CD4-positive, alpha-beta T cell treated with Interleukin-4 for 1 hour (primary cell): ENCODE measurements at regions not wholly inside any gene's neighbourhood (a gene's known extent, or its start where the extent isn't known, plus 50 kb on each side); places are given as distances from the start of the nearest gene placed in this dataset.
"Not testable (repeated sequence)": the region's sequence is repeated elsewhere in the genome, so short reads cannot be mapped to it uniquely, and the experiment has no call there.

Experiments used
- DNase-seq, 2 donors: peaks; one replicate each; pipeline ENCODE4 v3.0.0-alpha.2; 2020 to 2022

GRCh38 chr5:163569284-163569683 is 63.9 kb downstream of the MAT2B start:
- no peak for DNase-seq

GRCh38 chr5:163571744-163572143 is 66.3 kb downstream of the MAT2B start:
- no peak for DNase-seq

GRCh38 chr5:163574472-163575440 is 69.3 kb downstream of the MAT2B start:
- DNase-seq = no peak

GRCh38 chr5:163578652-163579051 is 73.2 kb downstream of the MAT2B start:
- no peak for DNase-seq

- no peak for DNase-seq
Observed at GRCh38 chr5:163579729-163580128, 74.3 kb downstream of the MAT2B start.

GRCh38 chr5:163580516-163580915 is 75.1 kb downstream of the MAT2B start:
- no peak for DNase-seq

GRCh38 chr5:163583491-163584153 is 78.2 kb downstream of the MAT2B start:
- not testable (repeated sequence) for DNase-seq

GRCh38 chr5:163585206-163585605 is 79.8 kb downstream of the MAT2B start:
- DNase-seq = no peak

- DNase-seq = no peak
Observed at GRCh38 chr5:163586531-163586956, 81.1 kb downstream of the MAT2B start.

- DNase-seq = no peak
Observed at GRCh38 chr5:163594951-163595350, 89.5 kb downstream of the MAT2B start.

GRCh38 chr5:163595932-163596607 is 90.7 kb downstream of the MAT2B start:
- no peak for DNase-seq

- no peak for DNase-seq
Observed at GRCh38 chr5:163596608-163597315, 91.3 kb downstream of the MAT2B start.

- no peak for DNase-seq
Observed at GRCh38 chr5:163604013-163604412, 98.6 kb downstream of the MAT2B start.

GRCh38 chr5:163607256-163607655 is 101.8 kb downstream of the MAT2B start:
- DNase-seq = no peak

- DNase-seq = no peak
Observed at GRCh38 chr5:163608621-163609020, 103.2 kb downstream of the MAT2B start.

- DNase-seq = no peak
Observed at GRCh38 chr5:163609910-163610309, 104.5 kb downstream of the MAT2B start.

GRCh38 chr5:163612358-163613149 is 107.1 kb downstream of the MAT2B start:
- no peak for DNase-seq

GRCh38 chr5:163613150-163613442 is 107.7 kb downstream of the MAT2B start:
- no peak for DNase-seq

GRCh38 chr5:163614787-163615186 is 109.4 kb downstream of the MAT2B start:
- no peak for DNase-seq

- DNase-seq = no peak
Observed at GRCh38 chr5:163619273-163619934, 114.0 kb downstream of the MAT2B start.

GRCh38 chr5:163619951-163620350 is 114.5 kb downstream of the MAT2B start:
- DNase-seq = no peak

GRCh38 chr5:163622799-163623198 is 117.4 kb downstream of the MAT2B start:
- DNase-seq = no peak
